GM19468 (cell line): ENCODE measurements at regions not wholly inside any gene's neighbourhood (a gene's known extent, or its start where the extent isn't known, plus 50 kb on each side); places are given as distances from the start of the nearest gene placed in this dataset.

ENCODE experiments used
- ATAC-seq: cut with Tn5 transposase; IDR thresholded peaks from one replicate; pipeline ENCODE4 v1.9.1; 2021; ENCODE audit warnings: mild to moderate bottlenecking, moderate library complexity, moderate number of reproducible peaks; ENCODE audit not compliant: unreplicated experiment; ENCODE audit errors: extremely low read depth

- ATAC-seq = no peak
These were observed 628.2 kb upstream of the SLITRK5 start for GRCh38 chr13:87042946-87043345.

GRCh38 chr13:87052731-87053130 lies 618.4 kb upstream of the SLITRK5 start:
- no peak for ATAC-seq

- no peak for ATAC-seq
These were observed 613.2 kb upstream of the SLITRK5 start for GRCh38 chr13:87057807-87058520.

- no peak for ATAC-seq
These were observed 612.3 kb upstream of the SLITRK5 start for GRCh38 chr13:87058786-87059329.

GRCh38 chr13:87078947-87079795 lies 592.0 kb upstream of the SLITRK5 start:
- no peak for ATAC-seq

- ATAC-seq = no peak
These were observed 590.9 kb upstream of the SLITRK5 start for GRCh38 chr13:87080100-87080779.

- no peak for ATAC-seq
These were observed 587.0 kb upstream of the SLITRK5 start for GRCh38 chr13:87084192-87084591.

GRCh38 chr13:87087741-87088140 lies 583.4 kb upstream of the SLITRK5 start:
- no peak for ATAC-seq

GRCh38 chr13:87089391-87089790 lies 581.8 kb upstream of the SLITRK5 start:
- no peak for ATAC-seq

GRCh38 chr13:87093399-87093798 lies 577.8 kb upstream of the SLITRK5 start:
- no peak for ATAC-seq

GRCh38 chr13:87094646-87095045 lies 576.5 kb upstream of the SLITRK5 start:
- ATAC-seq = no peak

GRCh38 chr13:87100431-87100830 lies 570.7 kb upstream of the SLITRK5 start:
- no peak for ATAC-seq

- no peak for ATAC-seq
These were observed 563.5 kb upstream of the SLITRK5 start for GRCh38 chr13:87107651-87108050.

GRCh38 chr13:87120476-87120875 lies 550.7 kb upstream of the SLITRK5 start:
- ATAC-seq = no peak

GRCh38 chr13:87122551-87122950 lies 548.6 kb upstream of the SLITRK5 start:
- ATAC-seq = no peak

- no peak for ATAC-seq
These were observed 547.0 kb upstream of the SLITRK5 start for GRCh38 chr13:87123987-87124784.

- ATAC-seq = no peak
These were observed 546.4 kb upstream of the SLITRK5 start for GRCh38 chr13:87124785-87125074.

GRCh38 chr13:87128036-87128435 lies 543.1 kb upstream of the SLITRK5 start:
- ATAC-seq = no peak

- ATAC-seq = no peak
These were observed 542.7 kb upstream of the SLITRK5 start for GRCh38 chr13:87128491-87128890.
